Gastroesophageal sphincter (tissue), 3 donors: ENCODE measurements at regions not wholly inside any gene's neighbourhood (a gene's known extent, or its start where the extent isn't known, plus 50 kb on each side); places are given as distances from the start of the nearest gene placed in this dataset.

Source experiments
- EP300 ChIP-seq: sonication (generic); formaldehyde crosslinking; IDR thresholded peaks from one replicate; pipeline ENCODE4 v1.6.1; 2017; ENCODE audit warnings: antibody characterized with exemption, mild to moderate bottlenecking
- TF ChIP-seq, protein P1 (sequence below), 4 experiments: fragments of 200-600 bp in 2 of 4; fragments of 450-650 bp in 2 of 4; sonication (generic) in 1 of 4; IDR thresholded peaks; one replicate each; pipeline ENCODE4 v1.5.1; 2017 to 2019; ENCODE audit warnings: antibody characterized with exemption in 4 of 4, mild to moderate bottlenecking in 2 of 4, moderate library complexity in 2 of 4

DNA sequence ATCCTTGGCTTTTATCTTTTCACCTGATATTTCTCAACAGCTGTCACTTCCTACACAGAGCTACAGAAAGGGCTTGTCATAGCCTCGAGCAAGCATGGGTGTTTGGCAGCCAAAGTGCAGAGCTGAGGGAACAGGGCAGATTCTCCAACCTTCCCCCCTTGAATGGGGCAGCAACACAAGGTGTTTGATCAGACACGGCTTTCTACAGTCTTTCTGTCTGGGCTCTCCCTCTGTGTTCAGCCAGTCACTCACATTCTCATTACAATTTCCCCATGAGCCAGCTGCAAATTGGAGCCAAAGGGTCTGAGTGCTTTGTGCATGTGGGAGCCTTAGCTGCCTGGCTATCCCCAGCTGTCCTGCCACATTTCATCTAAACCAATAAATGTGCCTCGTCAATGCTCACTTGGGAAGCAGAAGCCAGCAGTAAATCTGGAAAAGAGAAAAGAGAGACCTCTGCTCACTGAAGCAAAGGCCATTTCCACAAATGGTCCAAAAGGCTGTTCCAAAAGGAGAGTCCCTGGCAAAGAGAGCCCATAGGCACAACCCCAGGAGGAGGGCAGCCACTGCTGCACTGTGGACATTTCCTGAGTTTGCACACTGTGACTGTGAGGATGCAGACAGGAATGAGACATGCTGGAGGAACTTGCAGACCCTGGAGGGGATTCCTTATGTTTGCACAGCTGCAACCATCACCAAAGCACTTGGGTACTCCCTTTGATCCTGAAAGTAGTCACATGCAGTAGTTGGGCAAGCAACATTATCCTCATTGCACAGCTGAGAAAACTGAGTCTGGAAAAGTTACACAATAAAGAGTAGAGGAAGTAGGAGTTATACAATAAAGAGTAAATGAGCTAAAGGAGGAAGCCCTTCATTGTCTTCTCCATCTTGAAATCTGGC, 186.8 kb downstream of the FAM181B start:
- TF ChIP-seq, protein P1, sequence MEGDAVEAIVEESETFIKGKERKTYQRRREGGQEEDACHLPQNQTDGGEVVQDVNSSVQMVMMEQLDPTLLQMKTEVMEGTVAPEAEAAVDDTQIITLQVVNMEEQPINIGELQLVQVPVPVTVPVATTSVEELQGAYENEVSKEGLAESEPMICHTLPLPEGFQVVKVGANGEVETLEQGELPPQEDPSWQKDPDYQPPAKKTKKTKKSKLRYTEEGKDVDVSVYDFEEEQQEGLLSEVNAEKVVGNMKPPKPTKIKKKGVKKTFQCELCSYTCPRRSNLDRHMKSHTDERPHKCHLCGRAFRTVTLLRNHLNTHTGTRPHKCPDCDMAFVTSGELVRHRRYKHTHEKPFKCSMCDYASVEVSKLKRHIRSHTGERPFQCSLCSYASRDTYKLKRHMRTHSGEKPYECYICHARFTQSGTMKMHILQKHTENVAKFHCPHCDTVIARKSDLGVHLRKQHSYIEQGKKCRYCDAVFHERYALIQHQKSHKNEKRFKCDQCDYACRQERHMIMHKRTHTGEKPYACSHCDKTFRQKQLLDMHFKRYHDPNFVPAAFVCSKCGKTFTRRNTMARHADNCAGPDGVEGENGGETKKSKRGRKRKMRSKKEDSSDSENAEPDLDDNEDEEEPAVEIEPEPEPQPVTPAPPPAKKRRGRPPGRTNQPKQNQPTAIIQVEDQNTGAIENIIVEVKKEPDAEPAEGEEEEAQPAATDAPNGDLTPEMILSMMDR (IDR thresholded peaks at IDR 0.05): no peak
- TF ChIP-seq EP300: no peak
